Breast epithelium (tissue), 4 donors: ENCODE measurements at regions not wholly inside any gene's neighbourhood (a gene's known extent, or its start where the extent isn't known, plus 50 kb on each side); places are given as distances from the start of the nearest gene placed in this dataset.

ENCODE experiments used
- DNase-seq, 2 donors: peaks; one replicate each; pipeline ENCODE4 v3.0.0-alpha.2; 2019; ENCODE audit warnings: low spot score in 2 of 2
- H3K27ac ChIP-seq, 2 donors: fragments of 200-600 bp; sonication (generic) in 1 of 2; one replicate each; pipeline ENCODE4 v1.5.1; 2016 to 2019; ENCODE audit warnings: mild to moderate bottlenecking in 1 of 2
- H3K27me3 ChIP-seq, 2 donors: fragments of 200-600 bp; sonication (generic) in 1 of 2; one replicate each; pipeline versions ENCODE4 v1.5.1 to v1.6.0; 2017 to 2019; ENCODE audit warnings: control low read depth in 1 of 2, mild to moderate bottlenecking in 1 of 2
- H3K36me3 ChIP-seq: fragments of 200-600 bp; one replicate; pipeline ENCODE4 v1.5.1; 2019
- H3K4me1 ChIP-seq, 2 donors: fragments of 200-600 bp; sonication (generic); one replicate each; pipeline ENCODE4 v1.5.1; 2016 to 2019; ENCODE audit warnings: control low read depth in 1 of 2
- H3K4me3 ChIP-seq, 3 donors: fragments of 200-600 bp; sonication (generic); 1 replicate in 2 of 3; 2 replicates in 1 of 3; pipeline ENCODE4 v1.5.1; 2016 to 2019; ENCODE audit warnings: mild to moderate bottlenecking in 3 of 3, moderate library complexity in 2 of 3
- H3K9me3 ChIP-seq, 2 donors: fragments of 200-600 bp; sonication (generic) in 1 of 2; one replicate each; pipeline ENCODE4 v1.5.1; 2016 to 2019; ENCODE audit warnings: control low read depth in 1 of 2
- POLR2A ChIP-seq: fragments of 450-650 bp; IDR thresholded peaks from one replicate; pipeline ENCODE4 v1.6.1; 2016; ENCODE audit warnings: antibody characterized with exemption, mild to moderate bottlenecking, moderate library complexity
- POLR2AphosphoS5 ChIP-seq, 3 donors: sonication (generic); formaldehyde crosslinking; IDR thresholded peaks; one replicate each; pipeline ENCODE4 v1.6.1; 2017; ENCODE audit warnings: antibody characterized with exemption in 3 of 3
- intact Hi-C: fragments of 100-400 bp; cut with DNase I; formaldehyde crosslinking; loops from one replicate; pipeline ENCODE4 v1.15.1; 2023; ENCODE audit warnings: low total_unique reads
- TF ChIP-seq, protein P1 (sequence below), 3 donors: fragments of 450-650 bp; IDR thresholded peaks; one replicate each; pipeline ENCODE4 v1.5.1; 2016 to 2017; ENCODE audit warnings: antibody characterized with exemption in 3 of 3, mild to moderate bottlenecking in 3 of 3, moderate library complexity in 3 of 3

GRCh38 chrX:69024161-69024736 is 141.0 kb downstream of the PJA1 start:
- no peak for DNase-seq
- Histone ChIP-seq H3K9me3 (no peaks in the 10 kb centered on the region), H3K4me1 (no peaks in the 10 kb centered on the region), H3K27ac (peak overlapping the region in 1 of 2 donors; percentile 19), H3K36me3 (no peaks in the 10 kb centered on the region), H3K4me3 (no peak overlapping the region), H3K27me3 (peaks cover 0 to 48% of the 10 kb centered on the region in 2 donors)
- TF ChIP-seq, protein P1, sequence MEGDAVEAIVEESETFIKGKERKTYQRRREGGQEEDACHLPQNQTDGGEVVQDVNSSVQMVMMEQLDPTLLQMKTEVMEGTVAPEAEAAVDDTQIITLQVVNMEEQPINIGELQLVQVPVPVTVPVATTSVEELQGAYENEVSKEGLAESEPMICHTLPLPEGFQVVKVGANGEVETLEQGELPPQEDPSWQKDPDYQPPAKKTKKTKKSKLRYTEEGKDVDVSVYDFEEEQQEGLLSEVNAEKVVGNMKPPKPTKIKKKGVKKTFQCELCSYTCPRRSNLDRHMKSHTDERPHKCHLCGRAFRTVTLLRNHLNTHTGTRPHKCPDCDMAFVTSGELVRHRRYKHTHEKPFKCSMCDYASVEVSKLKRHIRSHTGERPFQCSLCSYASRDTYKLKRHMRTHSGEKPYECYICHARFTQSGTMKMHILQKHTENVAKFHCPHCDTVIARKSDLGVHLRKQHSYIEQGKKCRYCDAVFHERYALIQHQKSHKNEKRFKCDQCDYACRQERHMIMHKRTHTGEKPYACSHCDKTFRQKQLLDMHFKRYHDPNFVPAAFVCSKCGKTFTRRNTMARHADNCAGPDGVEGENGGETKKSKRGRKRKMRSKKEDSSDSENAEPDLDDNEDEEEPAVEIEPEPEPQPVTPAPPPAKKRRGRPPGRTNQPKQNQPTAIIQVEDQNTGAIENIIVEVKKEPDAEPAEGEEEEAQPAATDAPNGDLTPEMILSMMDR (IDR thresholded peaks at IDR 0.05): no peak
- no peak for TF ChIP-seq POLR2A
- no peak for TF ChIP-seq POLR2AphosphoS5 (IDR thresholded peaks at IDR 0.05)
- intact Hi-C loops: no loop called here

DNA sequence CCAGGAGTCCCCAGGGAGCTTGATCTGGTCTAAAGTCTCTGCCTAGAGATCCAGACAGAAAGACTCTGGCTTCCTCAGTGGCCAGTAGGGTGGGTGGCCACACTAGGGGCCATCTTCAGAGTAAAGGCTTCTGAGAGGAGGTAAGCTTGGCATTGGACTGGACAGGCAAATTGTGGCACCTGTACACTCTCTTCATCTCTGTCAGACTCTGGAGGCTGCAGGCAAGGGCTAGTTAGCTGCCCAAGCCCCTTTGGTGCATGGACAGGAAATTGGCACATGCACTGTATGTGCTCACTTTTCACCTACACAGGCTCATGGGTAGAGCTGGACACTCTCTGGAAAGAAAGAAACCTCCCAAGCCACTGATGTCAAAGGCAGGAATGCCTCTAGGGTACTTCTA is 142.8 kb downstream of the PJA1 start:
- no peak for TF ChIP-seq POLR2AphosphoS5 (IDR thresholded peaks at IDR 0.05)
- TF ChIP-seq POLR2A: no peak
- TF ChIP-seq, protein P1 (IDR thresholded peaks at IDR 0.05): no peak
- no peak overlapping the region for H3K4me3 ChIP-seq
- intact Hi-C loops: no loop called here
- H3K27ac ChIP-seq: no peak overlapping the region
- no peaks in the 10 kb centered on the region for H3K4me1 ChIP-seq
- no peaks in the 10 kb centered on the region for H3K9me3 ChIP-seq
- no peak for DNase-seq
- no peaks in the 10 kb centered on the region for H3K36me3 ChIP-seq
- peaks cover 0 to 62% of the 10 kb centered on the region in 2 donors for H3K27me3 ChIP-seq

- Histone ChIP-seq H3K27ac (no peak overlapping the region), H3K9me3 (no peaks in the 10 kb centered on the region), H3K27me3 (peaks cover 0 to 62% of the 10 kb centered on the region in 2 donors), H3K36me3 (no peaks in the 10 kb centered on the region), H3K4me3 (no peak overlapping the region), H3K4me1 (no peaks in the 10 kb centered on the region)
- no peak for DNase-seq
- TF ChIP-seq POLR2AphosphoS5 (IDR thresholded peaks at IDR 0.05): no peak
- TF ChIP-seq, protein P1 (IDR thresholded peaks at IDR 0.05): no peak
- no peak for TF ChIP-seq POLR2A
- intact Hi-C loops: no loop called here
These were observed 143.9 kb downstream of the PJA1 start for GRCh38 chrX:69021141-69021960.

GRCh38 chrX:69020316-69020715 is 144.9 kb downstream of the PJA1 start:
- intact Hi-C loops: no loop called here

More at GRCh38 chrX:69020316-69020715, 144.9 kb downstream of the PJA1 start:
- DNase-seq: no peak
- TF ChIP-seq POLR2AphosphoS5 (IDR thresholded peaks at IDR 0.05): no peak
- TF ChIP-seq, protein P1 (IDR thresholded peaks at IDR 0.05): no peak
- H3K4me3 ChIP-seq: no peak overlapping the region
- no peaks in the 10 kb centered on the region for H3K36me3 ChIP-seq
- H3K27me3 ChIP-seq: peaks cover 0 to 65% of the 10 kb centered on the region in 2 donors
- no peaks in the 10 kb centered on the region for H3K9me3 ChIP-seq
- no peaks in the 10 kb centered on the region for H3K4me1 ChIP-seq
- H3K27ac ChIP-seq: no peak overlapping the region
